ENCODE measurements at regions not wholly inside any gene's neighbourhood (a gene's known extent, or its start where the extent isn't known, plus 50 kb on each side); places are given as distances from the start of the nearest gene placed in this dataset.

GRCh38 chr2:64745562-64745961, 91.8 kb upstream of the SERTAD2 start:
- TF ChIP-seq CTCF (IDR thresholded peaks at IDR 0.05; ENCODE audit: low read depth, low read length): no peak
- no peak for TF ChIP-seq EZH2phosphoT487 (IDR thresholded peaks at IDR 0.05; ENCODE audit: low read depth)
